Upper lobe of left lung (tissue), 4 donors: ENCODE measurements at regions not wholly inside any gene's neighbourhood (a gene's known extent, or its start where the extent isn't known, plus 50 kb on each side); places are given as distances from the start of the nearest gene placed in this dataset.

Experiments
- POLR2A ChIP-seq, 4 donors: fragments of 450-650 bp; IDR thresholded peaks; one replicate each; pipeline ENCODE4 v1.5.1; 2016 to 2017; ENCODE audit warnings: antibody characterized with exemption in 4 of 4, mild to moderate bottlenecking in 2 of 4
- POLR2AphosphoS5 ChIP-seq, 2 donors: sonication (generic); formaldehyde crosslinking; IDR thresholded peaks; one replicate each; pipeline ENCODE4 v1.5.1; 2017; ENCODE audit warnings: antibody characterized with exemption in 2 of 2
- TF ChIP-seq, protein P1 (sequence below), 6 experiments: fragments of 450-650 bp in 4 of 6; fragments of 200-600 bp in 2 of 6; sonication (generic) in 2 of 6; IDR thresholded peaks; one replicate each; pipeline ENCODE4 v1.5.1; 2016 to 2019; ENCODE audit warnings: antibody characterized with exemption in 6 of 6

DNA sequence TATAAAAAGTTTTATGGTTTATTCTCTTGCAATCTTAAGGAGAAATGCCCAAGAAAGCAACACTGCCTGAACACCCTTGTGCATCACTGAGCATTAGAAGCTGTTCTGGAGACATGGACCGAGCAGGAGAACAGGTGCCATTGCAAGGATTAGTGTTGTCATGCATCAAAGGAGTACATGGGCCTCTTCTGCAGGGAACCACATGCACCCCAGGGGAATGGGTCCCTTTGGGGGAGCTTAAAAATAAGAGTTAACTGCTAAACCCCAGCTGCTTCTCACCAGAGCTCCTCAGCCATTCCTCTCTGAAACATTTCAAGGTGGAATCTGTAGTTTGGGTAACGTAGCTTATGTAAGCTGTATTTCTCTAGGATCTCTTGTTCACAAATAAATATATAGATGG is 353.0 kb upstream of the SLC7A11 start:
- TF ChIP-seq POLR2A (IDR thresholded peaks at IDR 0.05) (no peak), POLR2AphosphoS5 (IDR thresholded peaks at IDR 0.05) (no peak)
- TF ChIP-seq, protein P1, sequence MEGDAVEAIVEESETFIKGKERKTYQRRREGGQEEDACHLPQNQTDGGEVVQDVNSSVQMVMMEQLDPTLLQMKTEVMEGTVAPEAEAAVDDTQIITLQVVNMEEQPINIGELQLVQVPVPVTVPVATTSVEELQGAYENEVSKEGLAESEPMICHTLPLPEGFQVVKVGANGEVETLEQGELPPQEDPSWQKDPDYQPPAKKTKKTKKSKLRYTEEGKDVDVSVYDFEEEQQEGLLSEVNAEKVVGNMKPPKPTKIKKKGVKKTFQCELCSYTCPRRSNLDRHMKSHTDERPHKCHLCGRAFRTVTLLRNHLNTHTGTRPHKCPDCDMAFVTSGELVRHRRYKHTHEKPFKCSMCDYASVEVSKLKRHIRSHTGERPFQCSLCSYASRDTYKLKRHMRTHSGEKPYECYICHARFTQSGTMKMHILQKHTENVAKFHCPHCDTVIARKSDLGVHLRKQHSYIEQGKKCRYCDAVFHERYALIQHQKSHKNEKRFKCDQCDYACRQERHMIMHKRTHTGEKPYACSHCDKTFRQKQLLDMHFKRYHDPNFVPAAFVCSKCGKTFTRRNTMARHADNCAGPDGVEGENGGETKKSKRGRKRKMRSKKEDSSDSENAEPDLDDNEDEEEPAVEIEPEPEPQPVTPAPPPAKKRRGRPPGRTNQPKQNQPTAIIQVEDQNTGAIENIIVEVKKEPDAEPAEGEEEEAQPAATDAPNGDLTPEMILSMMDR (IDR thresholded peaks at IDR 0.05) = no peak
